ENCODE measurements at regions not wholly inside any gene's neighbourhood (a gene's known extent, or its start where the extent isn't known, plus 50 kb on each side); places are given as distances from the start of the nearest gene placed in this dataset.

- TF ChIP-seq CTCF (conservative IDR thresholded peaks at IDR 0.05; ENCODE audit: low read depth, low read length), result no peak
- TF ChIP-seq EZH2 (IDR thresholded peaks at IDR 0.05; ENCODE audit: low read length, unreplicated experiment), result no peak
These were observed 57.0 kb upstream of the GPR158 start for GRCh38 chr10:25117757-25118156.
